ENCODE measurements at regions not wholly inside any gene's neighbourhood (a gene's known extent, or its start where the extent isn't known, plus 50 kb on each side); places are given as distances from the start of the nearest gene placed in this dataset.

DNA sequence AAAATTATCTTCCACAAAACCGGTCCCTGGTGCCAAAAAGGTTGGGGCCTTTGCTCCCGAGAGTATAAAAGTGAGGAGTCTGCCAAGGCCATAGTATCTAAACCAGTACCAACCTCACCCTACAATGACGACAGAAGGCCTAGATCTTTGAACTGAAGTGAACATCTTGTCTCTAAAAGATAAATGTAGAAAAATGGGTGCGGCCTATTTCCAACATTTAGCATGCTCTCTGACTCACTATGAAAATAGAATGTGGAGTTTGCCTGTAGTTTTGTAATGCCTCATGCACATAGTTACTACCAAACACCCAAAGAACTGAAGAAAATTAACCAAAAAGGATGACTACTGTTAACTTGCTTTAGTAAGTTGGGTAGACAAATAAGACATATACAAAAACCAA lies 218.4 kb downstream of the SLITRK2 start:
- TF ChIP-seq, protein P1, sequence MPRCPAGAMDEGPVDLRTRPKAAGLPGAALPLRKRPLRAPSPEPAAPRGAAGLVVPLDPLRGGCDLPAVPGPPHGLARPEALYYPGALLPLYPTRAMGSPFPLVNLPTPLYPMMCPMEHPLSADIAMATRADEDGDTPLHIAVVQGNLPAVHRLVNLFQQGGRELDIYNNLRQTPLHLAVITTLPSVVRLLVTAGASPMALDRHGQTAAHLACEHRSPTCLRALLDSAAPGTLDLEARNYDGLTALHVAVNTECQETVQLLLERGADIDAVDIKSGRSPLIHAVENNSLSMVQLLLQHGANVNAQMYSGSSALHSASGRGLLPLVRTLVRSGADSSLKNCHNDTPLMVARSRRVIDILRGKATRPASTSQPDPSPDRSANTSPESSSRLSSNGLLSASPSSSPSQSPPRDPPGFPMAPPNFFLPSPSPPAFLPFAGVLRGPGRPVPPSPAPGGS (IDR thresholded peaks at IDR 0.05) = no peak
- TF ChIP-seq FOSL2 (IDR thresholded peaks at IDR 0.05) (no peak), FOSL2 (CRISPR knock-in tag; IDR thresholded peaks at IDR 0.05) (no peak), RFX5 (IDR thresholded peaks at IDR 0.05) (no peak), CHD2 (IDR thresholded peaks at IDR 0.05; ENCODE audit: low read length, partially characterized antibody) (no peak), MAFK (IDR thresholded peaks at IDR 0.05; ENCODE audit: partially characterized antibody) (no peak), REST (IDR thresholded peaks at IDR 0.05) (no peak)

All from A549 (cell line).